Trophoblast cell (in vitro differentiated cells and primary cell): ENCODE measurements at regions not wholly inside any gene's neighbourhood (a gene's known extent, or its start where the extent isn't known, plus 50 kb on each side); places are given as distances from the start of the nearest gene placed in this dataset.

Experiments
- DNase-seq, 2 donors: peaks; one replicate each; pipeline ENCODE4 v3.0.0-alpha.2; 2016
- H2AFZ ChIP-seq: 2 replicates; pipeline ENCODE4 v1.6.1; 2013; ENCODE audit warnings: low read length, moderate library complexity, mild to moderate bottlenecking; ENCODE audit not compliant: insufficient read depth, poor library complexity
- H2AK5ac ChIP-seq: 2 replicates; pipeline ENCODE4 v1.6.1; 2013; ENCODE audit warnings: mild to moderate bottlenecking, low read length
- H2BK120ac ChIP-seq: 2 replicates; pipeline ENCODE4 v1.6.1; 2013; ENCODE audit warnings: low read length, mild to moderate bottlenecking, moderate library complexity; ENCODE audit not compliant: insufficient read depth, poor library complexity
- H2BK12ac ChIP-seq: 2 replicates; pipeline ENCODE4 v1.6.1; 2013; ENCODE audit warnings: mild to moderate bottlenecking, low read length, moderate library complexity
- H2BK5ac ChIP-seq: 2 replicates; pipeline ENCODE4 v1.6.1; 2013; ENCODE audit warnings: low read length, low read depth, moderate library complexity, mild to moderate bottlenecking; ENCODE audit not compliant: poor library complexity
- H3K14ac ChIP-seq: 2 replicates; pipeline ENCODE4 v1.6.1; 2013; ENCODE audit warnings: mild to moderate bottlenecking, low read length
- H3K18ac ChIP-seq: 2 replicates; pipeline ENCODE4 v1.6.1; 2013; ENCODE audit warnings: mild to moderate bottlenecking, low read length
- H3K23ac ChIP-seq: 2 replicates; pipeline ENCODE4 v1.6.1; 2013; ENCODE audit warnings: low read length
- H3K27ac ChIP-seq: 2 replicates; pipeline ENCODE4 v1.5.1; 2013; ENCODE audit warnings: low read depth, mild to moderate bottlenecking, inconsistent platforms, low read length, moderate library complexity
- H3K27me3 ChIP-seq: 2 replicates; pipeline ENCODE4 v1.6.1; 2013; ENCODE audit warnings: inconsistent platforms, mild to moderate bottlenecking, low read length, moderate library complexity; ENCODE audit not compliant: insufficient read depth
- H3K36me3 ChIP-seq, 2 experiments: 1 replicate in 1 of 2; 2 replicates in 1 of 2; pipeline ENCODE4 v1.6.1; 2013; ENCODE audit warnings: low read length in 2 of 2, mild to moderate bottlenecking in 2 of 2, moderate library complexity in 1 of 2; ENCODE audit not compliant: insufficient read depth in 2 of 2, control insufficient read depth in 1 of 2
- H3K4ac ChIP-seq: 2 replicates; pipeline ENCODE4 v1.6.1; 2013; ENCODE audit warnings: low read depth, mild to moderate bottlenecking, low read length, moderate library complexity
- H3K4me1 ChIP-seq, 2 experiments: 1 replicate in 1 of 2; 2 replicates in 1 of 2; pipeline ENCODE4 v1.6.1; 2013; ENCODE audit warnings: low read length in 2 of 2, mild to moderate bottlenecking in 2 of 2, moderate library complexity in 1 of 2; ENCODE audit not compliant: insufficient read depth in 2 of 2, control insufficient read depth in 1 of 2
- H3K4me2 ChIP-seq: 2 replicates; pipeline ENCODE4 v1.6.1; 2013; ENCODE audit warnings: inconsistent platforms, mild to moderate bottlenecking, low read length, moderate library complexity
- H3K4me3 ChIP-seq: 2 replicates; pipeline ENCODE4 v1.5.1; 2013; ENCODE audit warnings: mild to moderate bottlenecking, low read depth, low read length, inconsistent platforms
- H3K79me1 ChIP-seq: one replicate; pipeline ENCODE4 v1.6.1; 2013; ENCODE audit warnings: low read length
- H3K79me2 ChIP-seq: 2 replicates; pipeline ENCODE4 v1.6.1; 2013; ENCODE audit warnings: low read length, mild to moderate bottlenecking; ENCODE audit not compliant: control insufficient read depth, insufficient read depth, poor library complexity
- H3K9ac ChIP-seq: 2 replicates; pipeline ENCODE4 v1.6.1; 2013; ENCODE audit warnings: mild to moderate bottlenecking, low read length
- H3K9me3 ChIP-seq: 2 replicates; pipeline ENCODE4 v1.6.1; 2013; ENCODE audit warnings: low read depth, mild to moderate bottlenecking, control low read depth, inconsistent platforms, low read length; ENCODE audit not compliant: insufficient read depth
- H4K12ac ChIP-seq: 2 replicates; pipeline ENCODE4 v1.6.1; 2013; ENCODE audit warnings: low read depth, mild to moderate bottlenecking, low read length, moderate library complexity
- H4K8ac ChIP-seq: 2 replicates; pipeline ENCODE4 v1.6.1; 2013; ENCODE audit warnings: low read depth, mild to moderate bottlenecking, low read length, moderate library complexity
- H4K91ac ChIP-seq: one replicate; pipeline ENCODE4 v1.6.1; 2013; ENCODE audit warnings: low read depth, mild to moderate bottlenecking, low read length, moderate library complexity
- WGBS: extraction: QIAGEN DNeasy Blood & Tissue Kit; methylation state at CpG from one replicate; pipeline ENCODE4 v1.1.7; 2013; ENCODE audit warnings: missing lambda C conversion rate; ENCODE audit not compliant: insufficient read length, insufficient coverage; ENCODE audit errors: extremely low coverage; 5-methylcytosine and 5-hydroxymethylcytosine counted together

DNA sequence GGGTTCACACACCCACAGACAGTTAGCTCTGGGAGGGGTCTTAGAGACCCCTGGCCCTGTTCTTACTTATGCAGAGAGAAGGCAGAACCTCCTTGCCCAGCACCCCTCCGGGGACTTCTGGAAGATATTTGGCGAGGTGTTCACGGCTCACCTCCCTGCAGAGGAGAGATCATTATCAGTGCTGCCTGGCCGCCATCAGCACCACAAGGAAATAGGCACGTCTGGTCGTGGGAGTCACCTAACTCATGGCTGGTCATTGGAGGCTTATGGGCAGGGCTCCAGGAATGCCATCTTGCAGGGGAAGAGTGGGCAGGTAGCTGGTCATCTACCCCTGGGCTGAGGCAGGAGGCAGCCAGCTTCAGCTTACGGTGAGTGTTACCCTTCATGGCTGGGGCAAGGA is 189.4 kb downstream of the RPS24 start:
- Histone ChIP-seq H2AFZ (no peak overlapping the region), H2BK12ac (no peak overlapping the region), H3K79me1 (no peaks in the 10 kb centered on the region), H3K4me3 (no peak overlapping the region), H2BK120ac (no peak overlapping the region), H3K27ac (no peak overlapping the region), H2BK5ac (no peak overlapping the region), H4K91ac (no peak overlapping the region), H2AK5ac (no peak overlapping the region), H4K12ac (no peak overlapping the region), H3K18ac (no peak overlapping the region), H3K4me1 (peaks cover 0 to 4% of the 10 kb centered on the region in 2 experiments), H3K4ac (no peak overlapping the region), H3K9ac (no peak overlapping the region), H3K23ac (no peak overlapping the region), H3K79me2 (no peaks in the 10 kb centered on the region), H3K9me3 (peaks cover 7% of the 10 kb centered on the region), H4K8ac (no peak overlapping the region), H3K14ac (no peak overlapping the region), H3K36me3 (no peaks in the 10 kb centered on the region), H3K4me2 (no peak overlapping the region), H3K27me3 (no peaks in the 10 kb centered on the region)
- no CpG with 5 or more reads among the region's 7 CpGs for whole genome bisulfite sequencing
- DNase-seq = no peak

- no CpG with 5 or more reads among the region's 6 CpGs for WGBS
- H3K14ac ChIP-seq = no peak overlapping the region
Measured at GRCh38 chr10:78224602-78225001, 190.9 kb downstream of the RPS24 start.

DNA sequence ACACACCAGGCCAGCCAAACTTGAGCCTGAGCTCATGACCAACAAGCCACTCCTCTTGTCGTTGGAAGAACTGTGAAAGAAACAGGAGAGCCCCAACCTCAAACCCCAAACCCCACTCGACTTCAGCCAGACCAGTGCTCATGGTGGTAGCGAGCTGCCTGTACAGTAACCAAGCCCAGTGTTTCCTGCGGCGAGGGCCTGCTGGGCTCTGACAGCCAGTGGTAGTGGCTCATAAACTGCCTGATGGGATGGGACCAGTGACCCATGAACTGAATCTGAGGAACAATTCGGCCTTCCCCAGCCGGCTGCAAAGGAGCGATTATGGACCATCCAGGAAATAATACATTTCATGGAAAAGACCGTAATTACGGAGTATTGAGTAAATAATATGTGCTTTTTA is 191.9 kb downstream of the RPS24 start:
- no peak overlapping the region for H3K4ac ChIP-seq
- no peak overlapping the region for H3K9ac ChIP-seq
- H2AFZ ChIP-seq = no peak overlapping the region
- H3K4me2 ChIP-seq = no peak overlapping the region
- H2BK120ac ChIP-seq = no peak overlapping the region
- H3K18ac ChIP-seq = no peak overlapping the region
- no peak overlapping the region for H2BK5ac ChIP-seq
- no peak overlapping the region for H4K12ac ChIP-seq
- no peaks in the 10 kb centered on the region for H3K9me3 ChIP-seq
- H3K4me1 ChIP-seq = peaks cover 0 to 4% of the 10 kb centered on the region in 2 experiments
- no peak overlapping the region for H4K91ac ChIP-seq
- no peaks in the 10 kb centered on the region for H3K27me3 ChIP-seq
- H4K8ac ChIP-seq = no peak overlapping the region
- no peaks in the 10 kb centered on the region for H3K36me3 ChIP-seq
- no peak overlapping the region for H3K4me3 ChIP-seq
- no peak overlapping the region for H2AK5ac ChIP-seq
- no peak overlapping the region for H2BK12ac ChIP-seq
- WGBS = no CpG with 5 or more reads among the region's 10 CpGs
- no peak overlapping the region for H3K23ac ChIP-seq
- no peaks in the 10 kb centered on the region for H3K79me2 ChIP-seq
- H3K27ac ChIP-seq = no peak overlapping the region
- DNase-seq = no peak
- H3K14ac ChIP-seq = no peak overlapping the region
- no peaks in the 10 kb centered on the region for H3K79me1 ChIP-seq

More at GRCh38 chr10:78224602-78225001, 190.9 kb downstream of the RPS24 start:
- Histone ChIP-seq H3K23ac (no peak overlapping the region), H3K4me1 (peaks cover 0 to 4% of the 10 kb centered on the region in 2 experiments), H2BK12ac (no peak overlapping the region), H3K9me3 (peaks cover 7% of the 10 kb centered on the region), H4K12ac (no peak overlapping the region), H3K9ac (no peak overlapping the region), H2AK5ac (no peak overlapping the region), H3K4me2 (no peak overlapping the region), H4K8ac (no peak overlapping the region), H3K4ac (no peak overlapping the region), H3K27me3 (no peaks in the 10 kb centered on the region), H3K18ac (no peak overlapping the region), H2AFZ (no peak overlapping the region), H3K79me2 (no peaks in the 10 kb centered on the region), H3K4me3 (no peak overlapping the region), H3K27ac (no peak overlapping the region), H2BK5ac (no peak overlapping the region), H2BK120ac (no peak overlapping the region), H3K79me1 (no peaks in the 10 kb centered on the region), H3K36me3 (no peaks in the 10 kb centered on the region), H4K91ac (no peak overlapping the region)
- no peak for DNase-seq

DNA sequence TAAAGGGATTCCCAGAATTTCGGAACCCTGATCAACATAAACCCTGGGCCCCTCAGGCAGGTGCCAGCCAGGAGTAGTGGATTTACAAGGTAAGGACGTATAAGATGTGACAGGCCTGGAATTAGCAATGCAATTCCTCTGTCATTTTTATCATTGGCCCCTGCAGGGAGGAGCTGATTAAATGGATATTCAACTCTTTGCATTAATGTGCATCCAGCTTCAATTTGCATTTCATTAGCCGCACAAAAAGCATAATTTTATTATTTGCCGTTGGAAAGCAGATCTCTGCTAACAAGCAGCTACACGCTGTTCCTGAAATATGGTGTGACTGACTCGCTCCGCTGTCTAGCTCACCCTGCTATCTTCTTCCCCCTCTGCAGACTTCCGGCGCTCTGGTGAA is 195.8 kb downstream of the RPS24 start:
- Histone ChIP-seq H3K36me3 (no peaks in the 10 kb centered on the region), H3K4me3 (no peak overlapping the region), H4K91ac (no peak overlapping the region), H3K4me2 (no peak overlapping the region), H2AFZ (no peak overlapping the region), H2BK120ac (no peak overlapping the region), H3K27me3 (no peaks in the 10 kb centered on the region), H2BK5ac (no peak overlapping the region), H3K23ac (no peak overlapping the region), H3K9me3 (peaks cover 3% of the 10 kb centered on the region), H2AK5ac (no peak overlapping the region), H4K8ac (no peak overlapping the region), H3K18ac (no peak overlapping the region), H3K79me1 (peaks cover 2% of the 10 kb centered on the region), H3K27ac (no peak overlapping the region), H3K79me2 (no peaks in the 10 kb centered on the region), H3K4me1 (peaks cover 3 to 6% of the 10 kb centered on the region in 2 experiments), H3K14ac (no peak overlapping the region), H2BK12ac (no peak overlapping the region), H3K4ac (no peak overlapping the region), H4K12ac (no peak overlapping the region), H3K9ac (no peak overlapping the region)
- no CpG with 5 or more reads among the region's 9 CpGs for WGBS
- no peak for DNase-seq
